Ectodermal cell (in vitro differentiated cells): ENCODE measurements at regions not wholly inside any gene's neighbourhood (a gene's known extent, or its start where the extent isn't known, plus 50 kb on each side); places are given as distances from the start of the nearest gene placed in this dataset.

Experiments used
- H3K27ac ChIP-seq: 2 replicates; pipeline ENCODE4 v1.7.0; 2013; ENCODE audit warnings: mild to moderate bottlenecking, low read depth, low read length; ENCODE audit not compliant: insufficient read depth, poor library complexity, severe bottlenecking
- H3K27me3 ChIP-seq: 2 replicates; pipeline ENCODE4 v1.7.0; 2013; ENCODE audit warnings: mild to moderate bottlenecking, low read length; ENCODE audit not compliant: insufficient read depth, control insufficient read depth, poor library complexity, severe bottlenecking
- H3K36me3 ChIP-seq: one replicate; pipeline ENCODE4 v1.7.0; 2013; ENCODE audit warnings: low read length; ENCODE audit not compliant: control insufficient read depth, insufficient read depth
- H3K4me1 ChIP-seq: one replicate; pipeline ENCODE4 v1.7.0; 2013; ENCODE audit warnings: low read length; ENCODE audit not compliant: control insufficient read depth, insufficient read depth
- H3K4me3 ChIP-seq: 2 replicates; pipeline ENCODE4 v1.7.0; 2013; ENCODE audit warnings: low read depth, low read length, control low read depth; ENCODE audit not compliant: insufficient read depth
- H3K9me3 ChIP-seq: 2 replicates; pipeline ENCODE4 v1.7.0; 2013; ENCODE audit warnings: mild to moderate bottlenecking, low read length, moderate library complexity; ENCODE audit not compliant: control insufficient read depth
- WGBS, 2 experiments: methylation state at CpG; one replicate each; pipeline ENCODE4 v1.1.7; 2013; ENCODE audit warnings: missing lambda C conversion rate in 2 of 2; 5-methylcytosine and 5-hydroxymethylcytosine counted together

DNA sequence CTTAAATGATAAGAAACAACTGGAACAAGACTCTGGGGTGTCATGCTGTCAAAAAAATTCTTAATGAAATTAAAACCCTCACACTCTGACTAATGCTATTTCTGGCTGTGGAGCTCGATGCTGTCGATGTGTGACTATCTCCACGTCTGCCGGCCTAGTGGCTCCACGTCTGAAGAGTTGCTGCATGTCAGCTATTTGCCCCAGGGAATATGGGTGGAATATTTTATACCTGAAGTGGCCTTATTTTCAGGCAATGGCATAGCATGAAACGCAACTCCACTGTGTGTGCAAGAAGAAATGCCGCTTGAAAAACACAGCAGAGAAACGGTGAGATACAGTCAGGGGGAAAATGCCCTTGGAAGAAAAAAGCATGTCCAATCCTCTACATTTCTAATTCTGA lies 50.9 kb upstream of the MGMT start:
- H3K36me3 ChIP-seq: no peaks in the 10 kb centered on the region

DNA sequence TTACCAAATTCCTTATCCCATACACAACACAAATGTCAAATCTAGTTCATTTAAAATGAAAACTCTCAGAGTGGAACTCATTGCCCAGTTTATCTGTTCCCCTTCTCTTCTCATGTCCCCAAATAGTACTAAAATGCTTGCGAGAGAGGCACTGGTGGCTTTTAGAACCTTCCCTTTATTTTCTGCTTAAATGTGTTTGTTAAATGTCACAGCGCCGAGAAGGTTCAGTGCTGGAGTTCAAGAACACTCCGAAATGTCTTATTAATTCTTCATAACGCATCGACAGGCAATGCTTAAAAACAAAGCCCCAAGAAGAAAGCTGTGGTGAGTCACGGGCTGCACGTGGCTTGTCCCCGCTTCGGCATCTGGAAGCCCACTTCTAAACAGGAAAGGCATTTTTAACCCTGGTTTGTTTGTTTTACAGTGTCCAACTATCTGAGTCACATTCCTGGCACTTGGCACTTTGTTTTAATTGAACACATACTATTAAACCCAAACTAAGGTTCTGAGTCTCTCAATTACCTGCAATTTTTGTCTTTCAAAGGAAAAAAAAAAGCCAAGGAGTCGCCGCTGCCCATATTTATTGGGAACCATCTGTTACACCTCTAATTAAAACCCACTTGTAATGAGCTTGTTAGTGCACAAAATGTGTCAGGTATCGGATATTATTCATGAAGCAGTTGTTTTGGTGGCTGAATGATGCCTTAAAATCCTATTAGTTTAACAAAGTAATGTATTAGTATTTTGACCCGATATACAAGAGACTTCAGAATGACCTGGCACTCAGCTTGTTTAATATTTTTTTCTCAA lies 49.9 kb upstream of the MGMT start:
- WGBS, 2 experiments: 89 to 92% methylated on average over 14 of the region's 14 CpGs
- Histone ChIP-seq H3K27me3 (no peaks in the 10 kb centered on the region), H3K9me3 (no peaks in the 10 kb centered on the region), H3K4me1 (no peaks in the 10 kb centered on the region), H3K27ac (no peak overlapping the region), H3K36me3 (no peaks in the 10 kb centered on the region), H3K4me3 (no peak overlapping the region)

More for the DNA sequence above, 50.9 kb upstream of the MGMT start:
- Histone ChIP-seq H3K27me3 (no peaks in the 10 kb centered on the region), H3K27ac (no peak overlapping the region), H3K9me3 (no peaks in the 10 kb centered on the region), H3K4me1 (no peaks in the 10 kb centered on the region), H3K4me3 (no peak overlapping the region)
- WGBS, 2 experiments: 97 to 98% methylated on average over 8 of the region's 8 CpGs
